Stimulated activated CD4-positive, alpha-beta T cell treated with anti-CD3 and anti-CD28 coated beads, Interleukin-1b, Interleukin-23, amount 100 ng/mL, for 24 hours (primary cell): ENCODE measurements at regions not wholly inside any gene's neighbourhood (a gene's known extent, or its start where the extent isn't known, plus 50 kb on each side); places are given as distances from the start of the nearest gene placed in this dataset.

ENCODE experiments used
- DNase-seq, 4 experiments: peaks; one replicate each; pipeline ENCODE4 v3.0.0-alpha.2; 2020; ENCODE audit warnings: low read depth in 4 of 4, low spot score in 1 of 4

DNA sequence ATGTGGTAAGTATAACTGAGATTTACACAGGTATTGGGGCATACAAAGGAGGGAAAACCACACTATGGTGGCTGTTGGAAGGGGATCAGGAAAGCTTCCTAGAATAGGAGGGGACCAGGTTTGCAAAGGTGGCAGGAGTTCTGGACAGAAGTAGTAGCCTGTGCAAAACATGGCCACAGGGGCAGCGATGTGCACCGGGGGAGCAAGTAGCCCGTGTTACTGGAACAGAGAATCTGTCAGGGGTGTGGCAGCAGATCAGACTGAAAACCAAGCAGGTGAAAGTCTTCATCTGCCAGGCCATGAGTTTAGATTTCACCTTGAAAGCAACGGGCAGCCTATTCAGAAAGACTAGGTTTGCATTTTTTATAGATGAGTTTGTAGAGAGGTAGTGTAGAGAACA, 182.3 kb upstream of the LPP start:
- DNase-seq: no peak

DNA sequence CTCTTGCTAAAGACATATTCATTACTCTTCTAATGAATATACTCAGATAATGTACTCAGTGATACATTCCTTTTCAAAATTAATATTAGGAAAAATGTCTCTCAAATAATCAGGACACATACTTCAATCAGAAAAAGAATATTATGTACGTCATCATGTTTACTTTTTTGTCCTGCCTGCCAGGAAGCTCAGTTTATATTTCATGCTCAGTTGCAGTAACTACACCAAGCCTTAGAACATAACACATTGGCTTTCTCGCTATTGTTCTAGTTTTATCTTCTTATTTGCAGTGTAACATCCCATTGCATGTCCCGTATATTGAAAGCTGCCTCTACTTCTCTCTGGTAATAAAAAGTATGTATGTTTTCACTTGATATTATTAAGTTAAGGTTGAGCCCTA, 181.5 kb upstream of the LPP start:
- DNase-seq: no peak

DNA sequence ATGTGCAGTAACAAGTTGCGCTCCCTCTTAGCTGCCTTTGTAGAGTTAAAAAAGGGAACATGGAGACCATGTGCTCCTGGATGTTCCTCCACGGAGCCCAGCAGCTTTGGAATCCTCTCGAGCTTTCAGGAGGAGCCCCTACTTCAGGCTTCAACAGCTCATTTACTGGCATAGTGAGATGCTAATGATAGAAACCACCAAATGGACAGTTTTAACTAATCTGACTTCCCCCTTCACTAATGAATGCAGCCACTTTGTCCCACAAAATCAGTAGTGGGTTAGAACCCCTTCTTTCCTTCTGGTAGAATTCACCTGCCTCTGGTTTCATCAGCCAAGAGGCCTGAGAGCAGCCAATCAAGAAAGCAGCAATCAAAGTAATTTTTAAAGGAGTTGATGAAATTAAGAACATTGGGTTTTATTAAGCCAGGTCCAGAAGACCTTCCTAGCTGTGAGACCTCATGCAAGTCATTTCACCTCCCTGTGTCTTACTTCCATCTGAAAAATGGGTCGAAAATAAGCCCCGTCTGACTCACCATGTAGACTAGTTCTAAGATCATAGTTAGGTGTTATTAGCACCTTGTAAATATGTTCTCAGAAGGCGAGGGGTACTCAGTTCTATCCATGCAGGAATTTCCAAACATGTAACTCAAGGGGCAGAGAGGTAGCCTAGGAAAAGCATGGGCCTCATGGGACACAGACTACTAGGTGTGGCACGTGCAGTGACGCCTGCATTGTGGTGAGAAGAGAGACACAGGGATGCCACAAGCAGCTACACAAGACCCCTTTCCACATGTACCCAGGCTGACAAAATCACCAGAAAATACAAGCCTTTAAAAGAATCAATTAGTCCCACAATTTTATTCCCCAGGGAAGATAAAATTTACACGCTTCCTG, 179.7 kb upstream of the LPP start:
- DNase-seq: no peak

DNA sequence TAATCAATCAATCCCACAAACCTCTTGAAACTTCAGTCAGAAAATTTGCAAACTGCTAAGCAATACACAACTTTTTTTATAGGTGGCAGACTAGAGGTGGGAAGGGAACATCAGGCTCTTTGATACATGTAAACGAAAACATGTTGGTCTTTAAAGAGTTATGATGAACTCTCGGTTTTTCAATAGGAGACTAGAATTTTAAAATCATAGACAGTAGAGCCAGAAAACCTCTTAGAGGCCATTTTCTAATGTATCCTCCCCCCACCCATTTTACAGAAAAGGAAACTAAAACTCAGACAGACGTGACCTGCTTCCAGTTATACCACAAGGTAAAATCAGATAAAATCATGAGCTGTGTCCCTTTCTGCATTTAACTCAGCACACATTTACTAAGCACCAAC, 179.1 kb upstream of the LPP start:
- DNase-seq: no peak

DNA sequence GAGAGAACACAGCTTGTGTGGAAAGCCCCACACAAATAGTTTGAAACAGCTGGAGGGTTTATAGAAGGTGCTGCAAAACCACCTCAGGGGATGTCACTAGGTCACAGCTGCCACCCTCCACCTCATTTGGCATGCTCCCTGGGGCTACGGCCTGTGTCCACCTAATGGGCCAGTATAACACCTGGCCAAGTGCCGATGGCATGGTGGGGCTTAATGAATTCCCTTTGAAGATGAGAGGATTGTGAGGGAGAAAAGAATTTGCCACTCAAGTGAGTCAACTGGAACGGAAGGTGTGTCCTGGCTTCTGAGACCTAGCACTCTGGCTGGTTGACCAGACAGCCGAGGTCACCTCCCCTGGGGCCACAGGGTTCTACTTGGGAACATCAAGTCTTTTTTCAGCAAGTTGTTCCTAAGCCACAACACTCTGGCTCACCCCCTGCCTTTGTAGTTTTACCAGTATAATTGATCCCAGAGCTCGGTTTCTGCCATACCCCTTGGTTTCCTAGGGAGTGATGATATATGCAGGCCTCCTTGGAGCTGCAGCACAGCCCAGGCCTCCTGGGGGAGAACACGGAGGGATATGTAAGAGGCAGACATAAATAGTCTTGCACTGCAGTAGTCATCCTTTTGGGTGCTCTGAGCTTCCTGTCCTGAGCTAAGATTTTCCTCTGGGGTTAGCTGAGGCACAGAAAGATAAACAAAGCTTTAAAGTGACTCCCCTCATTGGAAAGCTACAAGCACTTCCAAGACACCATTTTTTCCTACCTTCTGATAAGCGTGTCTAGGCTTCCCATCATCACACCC, 178.2 kb upstream of the LPP start:
- DNase-seq: peak in 1 of 4 experiments; percentile 8

DNA sequence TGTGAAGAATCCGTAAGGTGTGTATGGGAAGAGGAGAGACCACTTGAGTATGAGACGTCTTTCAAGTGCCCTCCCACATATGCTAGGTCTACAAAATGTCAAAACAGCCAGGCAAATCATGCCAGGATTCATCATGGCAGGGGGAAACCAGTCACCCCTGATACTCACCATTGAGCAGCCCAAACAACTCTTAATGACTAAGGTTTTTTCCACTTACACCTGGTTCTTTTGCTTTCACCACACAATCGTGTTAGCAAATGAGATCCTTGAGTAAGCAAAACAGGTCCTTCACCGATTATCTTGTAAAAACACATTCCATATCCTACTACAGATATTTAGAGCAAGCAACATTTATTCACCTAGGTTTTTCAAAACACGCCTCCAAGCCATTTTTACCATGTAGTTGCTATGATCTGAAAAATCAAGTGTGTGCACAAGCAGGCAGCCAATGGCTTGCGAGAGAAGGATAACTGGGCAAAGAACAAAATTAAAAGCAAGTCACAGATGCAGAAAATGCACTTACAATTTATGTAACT, 177.5 kb upstream of the LPP start:
- peak in 1 of 4 experiments; percentile 37 for DNase-seq

DNA sequence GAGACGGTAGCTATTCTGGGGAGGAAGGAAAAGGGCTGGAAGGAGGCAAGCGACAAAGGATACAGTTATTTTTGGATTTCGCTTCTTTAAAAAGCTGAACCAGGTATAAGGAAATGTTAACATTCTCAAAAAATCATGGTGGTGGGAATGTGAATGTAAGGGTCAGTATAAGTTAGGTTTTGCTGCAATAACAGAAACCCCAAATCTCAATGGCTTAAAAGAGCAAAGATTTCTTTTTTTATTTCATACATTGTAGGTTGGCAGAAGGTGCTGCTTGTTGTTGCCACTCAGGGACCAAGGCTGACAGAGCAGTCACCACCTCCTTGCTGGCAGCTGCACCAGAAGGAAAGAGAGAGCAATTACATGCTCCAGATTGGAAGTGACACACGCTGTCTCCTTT, 176.3 kb upstream of the LPP start:
- DNase-seq: no peak

DNA sequence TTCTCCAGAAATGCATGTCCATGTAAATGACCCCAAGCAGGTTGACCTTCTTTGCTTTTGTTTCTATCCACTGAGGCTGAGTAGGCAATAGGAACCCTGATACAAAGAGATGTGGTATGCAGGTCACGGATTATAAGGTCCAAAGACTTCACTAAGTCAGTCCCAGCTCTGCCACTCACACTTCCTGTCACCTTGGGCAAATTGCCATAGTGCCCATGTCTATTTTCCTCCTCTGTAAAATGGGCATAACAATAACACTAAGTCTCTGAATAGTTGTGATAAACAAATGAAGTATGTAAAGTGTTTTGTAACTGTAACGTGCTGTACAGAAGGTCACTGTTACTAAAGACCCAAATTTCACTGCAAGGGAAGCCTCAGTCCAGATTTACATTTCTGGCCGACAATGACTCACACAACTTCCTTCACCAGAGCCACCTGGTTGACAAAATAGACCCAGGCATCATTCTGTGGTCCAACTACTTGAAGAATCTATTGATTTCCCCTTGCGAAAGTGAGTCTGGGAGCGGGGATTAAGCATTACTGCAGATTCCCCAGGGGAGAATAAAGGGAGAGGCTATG, 175.4 kb upstream of the LPP start:
- no peak for DNase-seq

DNA sequence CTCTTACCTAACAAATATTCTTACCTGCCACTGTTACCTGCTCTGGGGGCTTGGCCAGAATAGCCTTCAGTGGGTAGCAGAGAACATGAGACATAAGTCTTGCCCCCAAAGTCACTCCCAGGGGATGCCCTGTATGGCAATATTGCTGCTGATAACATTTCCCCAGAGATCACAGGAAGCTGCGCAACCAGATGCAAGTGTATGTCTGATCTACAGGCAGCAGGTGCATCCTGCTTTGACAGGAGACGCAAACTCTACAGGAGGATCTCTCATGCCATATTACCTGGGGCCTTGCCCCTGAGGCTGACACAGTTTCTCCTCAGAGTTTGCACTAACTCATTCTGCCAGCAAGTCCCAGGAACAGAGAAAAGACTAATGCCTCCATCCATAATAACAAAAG, 174.4 kb upstream of the LPP start:
- no peak for DNase-seq

DNA sequence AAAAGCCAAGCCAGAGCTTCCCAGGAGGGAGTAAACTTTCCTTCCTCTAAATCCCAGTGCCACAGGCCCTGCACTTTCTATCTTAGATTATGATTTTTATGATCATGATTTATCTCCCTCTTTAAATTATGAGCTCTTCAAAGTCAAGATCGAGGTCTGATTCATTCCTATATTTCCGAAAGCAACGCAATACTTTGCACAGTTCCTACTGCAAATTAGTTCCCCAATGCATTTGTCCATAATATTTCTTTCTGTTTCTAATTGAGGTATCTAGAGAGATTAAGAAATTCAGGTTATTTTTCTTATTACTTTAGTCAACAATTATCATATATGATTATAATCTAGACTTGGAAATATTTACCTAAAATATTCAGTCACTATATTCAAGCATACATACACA, 173.1 kb upstream of the LPP start:
- DNase-seq: no peak

DNA sequence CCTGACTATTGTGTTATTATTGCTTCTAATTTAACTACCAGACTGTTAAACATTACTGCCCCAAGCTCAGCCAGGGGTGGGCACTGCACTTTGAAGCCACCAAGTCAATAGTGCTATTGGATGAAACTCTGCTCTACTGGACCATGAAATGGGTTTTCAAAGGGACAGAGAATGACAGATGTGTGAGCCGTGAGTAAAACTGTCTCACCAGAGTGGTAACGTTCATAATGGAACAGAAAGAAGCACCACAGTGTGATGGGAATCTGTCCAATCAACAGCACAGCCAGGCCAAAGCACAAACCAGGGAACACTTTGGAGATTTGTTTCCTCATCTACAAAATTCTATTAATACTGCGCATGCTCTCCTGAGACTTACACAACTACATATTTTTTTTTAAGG, 171.8 kb upstream of the LPP start:
- DNase-seq: no peak

DNA sequence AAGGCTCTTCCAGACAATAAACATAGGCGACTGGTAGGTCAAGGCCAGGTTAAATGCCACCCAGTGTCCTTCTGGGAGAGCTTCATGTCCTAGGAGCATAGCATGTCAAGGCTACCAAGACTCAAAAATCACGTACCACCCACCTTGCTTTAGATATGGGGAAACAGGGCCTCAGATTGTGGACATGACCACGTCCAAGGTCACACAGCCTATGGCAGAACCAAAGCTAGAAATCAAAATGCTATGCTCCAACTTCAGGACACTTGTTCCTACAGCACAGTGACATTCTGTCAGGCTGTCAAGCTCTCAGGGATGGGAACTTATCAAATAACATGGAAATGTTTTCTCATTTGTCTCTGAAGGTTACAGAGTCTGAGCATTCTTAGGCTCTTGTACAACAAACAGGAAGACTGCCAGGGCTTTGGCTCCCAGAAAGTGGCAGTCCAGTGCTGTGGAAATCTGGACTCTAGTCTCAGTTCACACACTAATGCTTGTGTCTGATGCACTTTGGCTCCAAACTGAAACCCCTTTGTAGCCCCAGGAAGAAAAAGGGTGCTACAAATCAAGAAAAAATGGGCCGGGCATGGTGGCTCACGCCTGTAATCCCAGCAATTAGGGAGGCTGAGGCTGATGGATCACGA, 170.4 kb upstream of the LPP start:
- no peak for DNase-seq

DNA sequence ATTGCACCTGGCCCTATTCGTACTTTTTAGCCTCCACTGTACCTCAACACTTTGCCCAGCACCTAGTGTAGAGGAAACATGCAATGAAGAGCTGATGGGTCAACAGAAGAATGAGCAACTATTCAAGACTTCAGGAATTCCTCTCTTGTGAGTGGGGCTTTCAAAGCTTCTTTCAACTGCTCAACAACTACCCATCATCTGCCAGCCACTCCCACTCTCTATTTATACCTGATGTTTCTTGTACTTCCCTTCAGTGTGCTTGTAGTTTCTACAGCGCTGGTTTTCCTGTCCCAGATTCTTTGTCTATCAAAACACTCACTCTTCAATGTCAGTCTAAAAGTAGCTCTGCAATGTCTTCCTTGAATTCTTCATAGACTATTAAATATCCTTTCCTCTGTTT, 168.3 kb upstream of the LPP start:
- DNase-seq: no peak

DNA sequence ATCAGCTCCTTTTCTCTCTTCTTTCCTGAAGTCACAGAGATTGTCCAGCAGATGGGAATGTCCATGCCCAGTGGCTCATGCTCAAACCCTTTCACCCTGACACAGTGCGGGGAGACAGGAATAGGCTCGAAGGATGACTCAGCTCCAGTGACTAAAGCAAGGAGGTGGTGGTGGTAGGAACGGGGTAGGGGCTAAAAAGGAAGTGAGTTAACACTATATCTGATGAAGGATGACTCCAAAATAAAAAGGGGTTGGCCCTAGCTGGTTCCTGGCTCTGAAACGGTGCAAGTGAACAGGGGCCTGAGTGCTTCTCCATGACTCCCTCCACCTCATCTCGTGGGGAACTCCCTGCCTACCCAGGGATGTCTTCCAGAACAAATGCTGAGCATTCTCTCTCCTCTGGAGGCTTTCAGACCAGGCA, 167.4 kb upstream of the LPP start:
- peak in 1 of 4 experiments; percentile 35 for DNase-seq

DNA sequence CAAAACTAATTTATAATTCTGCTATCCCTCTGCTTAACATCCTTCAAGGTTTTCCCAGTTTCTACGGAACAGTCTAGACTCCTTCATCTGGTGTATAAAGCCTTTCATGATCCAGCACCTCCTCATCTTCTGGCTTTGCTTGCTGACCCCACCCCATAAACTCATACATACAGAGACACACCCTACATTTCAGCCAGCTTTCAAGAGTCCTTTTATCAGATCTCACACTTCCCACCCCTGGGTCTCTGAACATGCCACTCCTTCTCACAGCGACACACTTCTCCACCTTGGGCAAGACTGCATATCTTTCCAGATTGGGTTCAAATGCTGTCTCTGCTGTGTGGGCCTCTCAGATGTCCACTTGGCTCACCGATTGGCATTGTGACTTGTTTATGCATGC, 166.8 kb upstream of the LPP start:
- no peak for DNase-seq

DNA sequence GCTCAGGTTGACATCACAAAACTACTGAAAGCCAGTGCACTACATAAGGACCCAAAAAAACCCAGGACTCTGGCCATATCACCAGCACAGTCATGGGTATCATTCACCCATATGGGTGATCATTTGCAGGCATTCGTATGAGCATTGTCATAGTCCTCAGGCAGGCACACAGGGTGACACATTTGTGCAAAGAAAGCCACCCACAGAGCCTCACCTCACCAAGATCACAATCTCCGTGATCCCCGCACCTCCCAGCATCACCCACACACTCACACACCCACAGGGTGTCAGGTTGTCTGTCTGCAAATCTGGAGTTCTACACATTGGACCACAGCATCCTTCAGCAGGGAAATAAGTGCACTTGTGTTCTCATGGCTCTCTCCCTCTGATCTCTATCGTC, 166.0 kb upstream of the LPP start:
- DNase-seq: peak in 1 of 4 experiments; percentile 23

DNA sequence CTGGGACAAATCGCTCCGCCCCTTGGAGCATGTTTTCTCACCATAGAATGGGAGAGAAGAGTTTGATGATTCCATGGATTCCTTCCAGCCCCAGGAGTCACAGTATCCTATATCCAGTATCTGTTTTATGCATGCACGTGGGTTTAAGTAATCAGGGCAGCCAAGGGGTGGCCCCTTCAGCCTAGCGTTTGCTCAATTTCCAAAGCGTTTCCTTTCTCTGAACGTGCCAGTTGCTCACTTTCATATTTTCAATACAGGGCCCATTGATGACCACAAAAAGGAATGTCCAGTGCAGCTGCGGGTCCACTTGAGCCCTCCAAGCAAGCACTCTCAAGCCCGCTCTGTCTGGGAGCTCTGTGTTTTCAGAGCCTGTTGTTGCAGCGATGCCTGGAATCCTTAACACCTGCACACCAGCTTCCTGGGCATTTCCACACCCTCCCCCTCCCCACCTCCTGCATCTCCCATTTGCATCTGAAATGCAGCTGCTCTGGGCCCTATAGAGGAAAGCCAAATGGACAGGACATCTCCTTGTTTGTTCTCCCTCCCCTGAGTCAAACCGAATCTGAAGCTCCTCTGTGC, 164.3 kb upstream of the LPP start:
- no peak for DNase-seq

DNA sequence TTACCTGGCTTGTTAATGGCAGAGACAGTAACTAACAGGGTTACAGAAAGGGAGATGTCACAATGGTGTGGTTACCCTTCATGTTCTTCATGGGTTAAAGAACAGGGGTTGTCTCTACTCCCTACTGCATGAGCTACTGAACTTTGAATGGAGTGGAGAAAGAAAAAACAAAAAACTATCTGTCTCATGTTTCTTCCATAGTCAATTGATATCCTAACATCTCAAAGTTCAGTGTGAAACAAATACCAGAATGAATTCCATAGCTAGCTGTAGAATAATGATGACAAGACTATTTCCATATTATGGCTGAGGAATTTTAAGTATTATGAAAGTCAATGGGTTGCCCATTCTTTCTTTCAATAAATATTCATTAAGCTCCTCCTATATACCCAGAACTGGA, 161.3 kb upstream of the LPP start:
- no peak for DNase-seq

DNA sequence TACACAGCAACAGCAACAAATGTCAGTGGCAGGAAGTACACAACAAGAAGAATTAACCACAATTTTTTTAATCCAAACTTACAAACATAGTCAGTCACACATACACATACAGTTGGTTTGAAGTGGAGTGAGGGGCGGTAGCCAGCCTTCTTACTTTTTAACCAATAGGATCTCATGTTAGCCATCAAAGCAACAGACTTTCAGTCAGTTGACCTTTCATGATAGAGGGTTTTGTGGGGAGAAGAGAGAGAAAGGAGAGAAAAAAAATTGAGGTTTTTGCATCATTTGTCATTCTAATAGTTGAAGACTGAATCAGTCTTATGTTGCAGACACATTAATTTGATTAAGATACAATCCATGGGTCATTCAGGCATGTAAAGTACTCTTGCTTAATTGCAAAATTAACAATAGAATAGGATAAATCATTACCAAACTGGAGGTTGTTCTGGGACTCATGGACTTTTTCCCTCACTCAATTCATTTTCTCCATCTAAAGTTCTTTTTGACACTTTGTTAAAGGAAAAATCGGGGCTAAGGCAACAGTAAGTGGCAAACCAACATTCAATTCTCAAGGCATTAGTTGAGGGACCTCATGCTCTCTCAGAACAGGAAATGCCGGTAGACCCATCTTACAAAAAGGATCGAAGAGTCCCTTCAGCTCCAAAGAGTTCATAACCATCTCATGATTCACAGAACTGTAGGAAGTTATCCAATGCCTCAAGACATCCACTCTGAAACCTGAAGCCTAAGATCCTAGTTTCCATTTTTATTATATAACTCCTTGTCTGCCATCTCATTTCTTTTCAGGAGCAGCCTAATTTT, 159.5 kb upstream of the LPP start:
- DNase-seq: no peak

DNA sequence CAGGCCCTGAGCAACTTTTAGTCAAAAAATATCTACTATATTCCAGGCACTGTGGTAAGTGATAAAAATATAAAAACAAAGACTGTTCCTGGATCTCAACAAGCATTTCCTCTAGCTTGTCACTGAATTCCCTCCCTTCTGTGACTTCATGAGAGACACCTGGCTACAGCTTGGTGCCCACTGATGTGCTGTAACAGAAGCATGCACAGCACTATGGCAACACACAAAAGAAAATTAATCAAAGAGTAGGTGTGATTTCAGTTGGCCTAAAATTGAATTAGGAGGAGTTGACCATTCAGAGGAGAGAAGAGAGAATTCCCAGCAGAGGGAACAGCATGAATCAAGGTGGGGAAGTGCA, 158.9 kb upstream of the LPP start:
- DNase-seq: no peak
